GM12872 (cell line): ENCODE measurements at regions not wholly inside any gene's neighbourhood (a gene's known extent, or its start where the extent isn't known, plus 50 kb on each side); places are given as distances from the start of the nearest gene placed in this dataset.

Source experiments
- TF ChIP-seq, protein P1 (sequence below): IDR thresholded peaks from 3 replicates; pipeline ENCODE4 v1.5.1; 2011; ENCODE audit warnings: low read depth, mild to moderate bottlenecking, low read length, moderate library complexity; ENCODE audit not compliant: insufficient read depth

DNA sequence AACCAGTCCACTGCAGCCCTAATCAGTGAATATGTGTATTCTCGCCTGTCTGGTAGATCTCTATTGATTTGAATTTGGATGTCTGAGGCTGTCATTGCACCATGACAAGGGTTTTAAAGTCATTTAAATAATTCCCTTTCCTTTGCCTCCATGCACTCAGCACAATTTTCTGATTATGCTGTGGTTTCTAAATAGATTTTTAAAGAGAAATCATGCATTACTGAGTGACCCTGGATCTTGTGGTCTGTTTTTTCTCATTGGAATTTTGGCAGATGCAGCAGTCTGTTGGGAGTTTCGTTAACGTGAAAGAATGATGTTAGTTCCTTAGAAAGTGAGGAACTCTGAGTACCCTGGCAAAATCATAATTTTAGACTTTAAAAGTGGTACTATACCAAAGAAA, 396.0 kb downstream of the LRRC70 start:
- TF ChIP-seq, protein P1, sequence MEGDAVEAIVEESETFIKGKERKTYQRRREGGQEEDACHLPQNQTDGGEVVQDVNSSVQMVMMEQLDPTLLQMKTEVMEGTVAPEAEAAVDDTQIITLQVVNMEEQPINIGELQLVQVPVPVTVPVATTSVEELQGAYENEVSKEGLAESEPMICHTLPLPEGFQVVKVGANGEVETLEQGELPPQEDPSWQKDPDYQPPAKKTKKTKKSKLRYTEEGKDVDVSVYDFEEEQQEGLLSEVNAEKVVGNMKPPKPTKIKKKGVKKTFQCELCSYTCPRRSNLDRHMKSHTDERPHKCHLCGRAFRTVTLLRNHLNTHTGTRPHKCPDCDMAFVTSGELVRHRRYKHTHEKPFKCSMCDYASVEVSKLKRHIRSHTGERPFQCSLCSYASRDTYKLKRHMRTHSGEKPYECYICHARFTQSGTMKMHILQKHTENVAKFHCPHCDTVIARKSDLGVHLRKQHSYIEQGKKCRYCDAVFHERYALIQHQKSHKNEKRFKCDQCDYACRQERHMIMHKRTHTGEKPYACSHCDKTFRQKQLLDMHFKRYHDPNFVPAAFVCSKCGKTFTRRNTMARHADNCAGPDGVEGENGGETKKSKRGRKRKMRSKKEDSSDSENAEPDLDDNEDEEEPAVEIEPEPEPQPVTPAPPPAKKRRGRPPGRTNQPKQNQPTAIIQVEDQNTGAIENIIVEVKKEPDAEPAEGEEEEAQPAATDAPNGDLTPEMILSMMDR = no peak

- TF ChIP-seq, protein P1 = no peak
Observed at GRCh38 chr5:62969409-62970120, 390.9 kb downstream of the LRRC70 start.

DNA sequence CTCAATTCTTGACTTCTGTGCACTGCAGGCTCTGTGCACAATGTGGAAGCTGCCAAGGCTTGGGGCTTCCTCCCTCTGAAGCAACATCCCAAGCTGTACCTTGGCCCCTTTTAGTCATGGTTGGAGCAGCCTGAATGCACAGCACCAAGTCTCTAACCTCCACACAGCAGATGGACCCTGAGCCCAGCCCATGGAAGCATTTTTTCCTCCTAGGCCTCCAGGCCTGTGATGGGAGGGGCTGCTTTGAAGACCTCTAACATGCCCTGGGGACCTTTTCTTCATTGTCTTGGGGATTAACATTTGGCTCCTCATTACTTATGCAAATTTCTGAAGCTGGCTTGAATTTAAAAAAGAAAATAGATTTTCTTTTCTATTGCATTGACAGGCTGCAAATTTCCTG, 385.8 kb downstream of the LRRC70 start:
- TF ChIP-seq, protein P1 = no peak

GRCh38 chr5:62960781-62961180, 382.2 kb downstream of the LRRC70 start:
- TF ChIP-seq, protein P1 = no peak

- TF ChIP-seq, protein P1 = no peak
Observed at GRCh38 chr5:62956597-62956996, 378.0 kb downstream of the LRRC70 start.

- TF ChIP-seq, protein P1 = no peak
Observed at GRCh38 chr5:62954578-62954977, 376.0 kb downstream of the LRRC70 start.

DNA sequence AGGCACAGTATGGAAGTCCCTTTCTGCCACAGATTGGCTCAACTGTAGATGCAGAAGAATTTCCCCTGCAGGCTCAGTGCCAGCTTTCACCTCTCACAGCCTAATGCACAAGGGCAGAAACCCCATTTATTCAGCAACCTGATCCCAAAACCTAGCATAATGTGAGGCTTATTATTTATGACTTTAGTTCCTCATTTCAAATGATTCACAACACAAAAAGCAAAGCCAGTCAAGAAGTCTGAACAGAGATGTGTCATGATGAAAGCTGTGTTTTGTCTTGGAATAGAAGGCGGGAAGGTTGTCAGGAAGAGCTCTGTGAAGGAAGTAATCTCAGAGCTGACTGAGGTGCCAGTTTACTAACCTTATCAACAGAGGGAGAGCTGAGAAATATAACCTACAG, 369.7 kb downstream of the LRRC70 start:
- TF ChIP-seq, protein P1 = no peak
